ENCODE measurements at regions not wholly inside any gene's neighbourhood (a gene's known extent, or its start where the extent isn't known, plus 50 kb on each side); places are given as distances from the start of the nearest gene placed in this dataset.

- BruUV-seq (replicated peaks), result no TSS peak
- no peaks in the 10 kb centered on the region for H3K79me2 ChIP-seq (ENCODE audit: control insufficient read depth, insufficient read depth, low read length)
- no peak overlapping the region for H3K4me2 ChIP-seq (ENCODE audit: insufficient read depth, low read length)
- no peak overlapping the region for H3K27ac ChIP-seq (ENCODE audit: insufficient read depth, low read depth, low read length)
- no peaks in the 10 kb centered on the region for H3K9me1 ChIP-seq (replicated peaks; ENCODE audit: control insufficient read depth, extremely low read depth, insufficient read depth, low read length)
- dilution Hi-C loops (cut with MboI; ENCODE audit: extremely low pct_ligation_motif_present, low sequenced_read_pairs), result no loop called here
- intact Hi-C loops (cut with micrococcal nuclease), result no loop called here
- no peak for FAIRE-seq
- H3K9ac ChIP-seq (replicated peaks; ENCODE audit: extremely low read depth, insufficient read depth, low read length), result no peak overlapping the region
- no peak overlapping the region for H3K4me3 ChIP-seq (replicated peaks in 1 of 3; ENCODE audit: insufficient read depth in 1 of 3, low read depth in 1 of 3, low read length in 3 of 3)
- TF ChIP-seq EZH2 (IDR thresholded peaks at IDR 0.05; ENCODE audit: borderline replicate concordance, low read depth, low read length, severe bottlenecking), result no peak
- TF ChIP-seq MYC (IDR thresholded peaks at IDR 0.05; ENCODE audit: low read depth, low read length), result no peak
- no peak for TF ChIP-seq FOS (IDR thresholded peaks at IDR 0.05; ENCODE audit: borderline replicate concordance, insufficient read depth, low read length)
- TF ChIP-seq GATA2 (IDR thresholded peaks at IDR 0.05; ENCODE audit: insufficient read depth, insufficient read length, low read depth, low read length), result no peak
- TF ChIP-seq POLR2AphosphoS5 (IDR thresholded peaks at IDR 0.05; ENCODE audit: insufficient read depth, low read depth, low read length), result no peak
- TF ChIP-seq, protein P1, sequence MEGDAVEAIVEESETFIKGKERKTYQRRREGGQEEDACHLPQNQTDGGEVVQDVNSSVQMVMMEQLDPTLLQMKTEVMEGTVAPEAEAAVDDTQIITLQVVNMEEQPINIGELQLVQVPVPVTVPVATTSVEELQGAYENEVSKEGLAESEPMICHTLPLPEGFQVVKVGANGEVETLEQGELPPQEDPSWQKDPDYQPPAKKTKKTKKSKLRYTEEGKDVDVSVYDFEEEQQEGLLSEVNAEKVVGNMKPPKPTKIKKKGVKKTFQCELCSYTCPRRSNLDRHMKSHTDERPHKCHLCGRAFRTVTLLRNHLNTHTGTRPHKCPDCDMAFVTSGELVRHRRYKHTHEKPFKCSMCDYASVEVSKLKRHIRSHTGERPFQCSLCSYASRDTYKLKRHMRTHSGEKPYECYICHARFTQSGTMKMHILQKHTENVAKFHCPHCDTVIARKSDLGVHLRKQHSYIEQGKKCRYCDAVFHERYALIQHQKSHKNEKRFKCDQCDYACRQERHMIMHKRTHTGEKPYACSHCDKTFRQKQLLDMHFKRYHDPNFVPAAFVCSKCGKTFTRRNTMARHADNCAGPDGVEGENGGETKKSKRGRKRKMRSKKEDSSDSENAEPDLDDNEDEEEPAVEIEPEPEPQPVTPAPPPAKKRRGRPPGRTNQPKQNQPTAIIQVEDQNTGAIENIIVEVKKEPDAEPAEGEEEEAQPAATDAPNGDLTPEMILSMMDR (IDR thresholded peaks at IDR 0.05; ENCODE audit: extremely low read depth in 1 of 2, insufficient read depth in 1 of 2, low read depth in 1 of 2, low read length in 2 of 2), result no peak
- TF ChIP-seq, protein P2, sequence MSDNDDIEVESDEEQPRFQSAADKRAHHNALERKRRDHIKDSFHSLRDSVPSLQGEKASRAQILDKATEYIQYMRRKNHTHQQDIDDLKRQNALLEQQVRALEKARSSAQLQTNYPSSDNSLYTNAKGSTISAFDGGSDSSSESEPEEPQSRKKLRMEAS (IDR thresholded peaks at IDR 0.05; ENCODE audit: insufficient read depth, insufficient read length), result no peak
- TF ChIP-seq POLR2A (IDR thresholded peaks at IDR 0.05; ENCODE audit: low read depth, low read length), result no peak
- no peak for TF ChIP-seq JUN (IDR thresholded peaks at IDR 0.05; ENCODE audit: borderline replicate concordance, insufficient read depth, insufficient read length, low read depth)
- CTCF ChIA-PET, result no interaction called here
- no peaks in the 10 kb centered on the region for H3K9me3 ChIP-seq (replicated peaks; ENCODE audit: control insufficient read depth, insufficient read depth, low read length)
- H4K20me1 ChIP-seq (replicated peaks; ENCODE audit: control insufficient read depth, extremely low read depth, insufficient read depth, low read length), result no peaks in the 10 kb centered on the region
- H3K27me3 ChIP-seq (ENCODE audit: control insufficient read depth in 2 of 2, insufficient read depth in 2 of 2, low read length in 2 of 2), result no peaks in the 10 kb centered on the region
- H3K36me3 ChIP-seq (ENCODE audit: control insufficient read depth in 2 of 2, extremely low read depth in 1 of 2, insufficient read depth in 2 of 2, low read length in 2 of 2), result no peaks in the 10 kb centered on the region
- H3K4me1 ChIP-seq (ENCODE audit: control insufficient read depth, extremely low read depth, insufficient read depth, low read length), result no peaks in the 10 kb centered on the region
- no peak overlapping the region for H2AFZ ChIP-seq (ENCODE audit: low read depth, low read length)
- no peak for DNase-seq (ENCODE audit: low read depth, low spot score)
- POLR2A ChIA-PET, result no interaction called here
These were observed 61.7 kb downstream of the NPS start for GRCh38 chr10:127610816-127611215.

Data from endothelial cell of umbilical vein (primary cell).